GM12878 (cell line): ENCODE measurements at regions not wholly inside any gene's neighbourhood (a gene's known extent, or its start where the extent isn't known, plus 50 kb on each side); places are given as distances from the start of the nearest gene placed in this dataset.

Experiments
- ATAC-seq: fragments of 200-7000 bp; cut with Tn5 transposase; 3 replicates; pipeline ENCODE4 v1.9.1; 2020; ENCODE audit warnings: mild to moderate bottlenecking, moderate library complexity
- BruUV-seq: library from RNA; stranded (reverse); fragments of 400-500 nt; replicated peaks from 2 replicates; lab custom pipeline; 2021; lab: Mats Ljungman, UMichigan
- CTCF ChIA-PET: fragments of 300-600 bp; sonication (Branson Sonifier 250); formaldehyde crosslinking; extraction: SDS; loops from one replicate; lab custom pipeline; 2021; ENCODE audit warnings: inconsistent platforms; lab: Yijun Ruan, JAX
- POLR2A ChIA-PET: fragments of 350-600 bp; formaldehyde crosslinking; extraction: SDS; loops from one replicate; lab custom pipeline; 2021; ENCODE audit warnings: inconsistent platforms; lab: Charles Lee
- RAD21 ChIA-PET: fragments of 300-600 bp; sonication (Branson Sonifier 250); formaldehyde crosslinking; loops from one replicate; lab custom pipeline; 2023; ENCODE audit warnings: antibody characterized with exemption; ENCODE audit not compliant: unreplicated experiment; lab: Charles Lee
- SMC1A ChIA-PET: fragments of 300-600 bp; sonication (Branson Sonifier 250); formaldehyde crosslinking; loops from one replicate; lab custom pipeline; 2023; ENCODE audit not compliant: unreplicated experiment, uncharacterized antibody; lab: Charles Lee
- DNase-seq: peaks from one replicate; pipeline ENCODE4 v3.0.0-alpha.2; 2011; ENCODE audit warnings: low read depth, low spot score
- FAIRE-seq: peaks from 3 replicates; lab custom pipeline; 2011; peaks lifted over from hg19 to GRCh38; lab: Jason Lieb, UNC
- H2AFZ ChIP-seq: 2 replicates; pipeline ENCODE4 v1.6.0; 2011; ENCODE audit warnings: low read depth, low read length, control low read depth; ENCODE audit not compliant: control insufficient read depth
- H3K27ac ChIP-seq: 2 replicates; pipeline ENCODE4 v1.5.1; 2011; ENCODE audit warnings: control low read depth; ENCODE audit not compliant: control insufficient read depth, insufficient read depth
- H3K27me3 ChIP-seq, 2 experiments: replicated peaks in 1 of 2; 2 replicates each; pipeline versions ENCODE4 v1.6.0 to v1.6.1; 2011; ENCODE audit warnings: low read length in 1 of 2; ENCODE audit not compliant: control insufficient read depth in 2 of 2, insufficient read depth in 2 of 2
- H3K36me3 ChIP-seq, 2 experiments: 2 replicates each; pipeline ENCODE4 v1.5.1; 2011; ENCODE audit warnings: low read length in 1 of 2; ENCODE audit not compliant: control insufficient read depth in 2 of 2, insufficient read depth in 2 of 2
- H3K4me1 ChIP-seq: 2 replicates; pipeline ENCODE4 v1.6.1; 2011; ENCODE audit warnings: mild to moderate bottlenecking, low read length, moderate library complexity, mixed read lengths; ENCODE audit not compliant: control insufficient read depth, insufficient read depth
- H3K4me2 ChIP-seq: 2 replicates; pipeline ENCODE4 v1.6.0; 2011; ENCODE audit warnings: control low read depth; ENCODE audit not compliant: control insufficient read depth, insufficient read depth
- H3K4me3 ChIP-seq: fragments of 200-600 bp; sonication (generic); 2 replicates; pipeline ENCODE4 v1.5.1; 2016
- H3K79me2 ChIP-seq: 2 replicates; pipeline ENCODE4 v1.6.0; 2011; ENCODE audit warnings: low read length; ENCODE audit not compliant: control insufficient read depth, insufficient read depth
- H3K9ac ChIP-seq: 2 replicates; pipeline ENCODE4 v1.8.0; 2011; ENCODE audit warnings: low read length, control low read depth, mixed read lengths; ENCODE audit not compliant: control insufficient read depth, insufficient read depth
- H3K9me3 ChIP-seq: replicated peaks from 3 replicates; pipeline ENCODE4 v1.5.1; 2011; ENCODE audit warnings: mild to moderate bottlenecking, low read length; ENCODE audit not compliant: control insufficient read depth, insufficient read depth
- H4K20me1 ChIP-seq: 2 replicates; pipeline ENCODE4 v1.6.0; 2011; ENCODE audit not compliant: control insufficient read depth, insufficient read depth
- CBFB ChIP-seq: IDR thresholded peaks from 2 replicates; pipeline ENCODE4 v1.6.1; 2016; ENCODE audit warnings: antibody characterized with exemption, low read depth
- CHD2 ChIP-seq: IDR thresholded peaks from 2 replicates; pipeline ENCODE4 v1.6.1; 2011; ENCODE audit warnings: low read depth, low read length, improper control_type of control experiment, borderline replicate concordance
- CREB1 ChIP-seq: IDR thresholded peaks from 2 replicates; pipeline ENCODE4 v1.6.1; 2012; ENCODE audit warnings: low read depth, mild to moderate bottlenecking, inconsistent platforms
- CREM ChIP-seq: IDR thresholded peaks from 2 replicates; pipeline ENCODE4 v1.6.1; 2014; ENCODE audit warnings: antibody characterized with exemption, low read depth
- ESRRA ChIP-seq: IDR thresholded peaks from 2 replicates; pipeline ENCODE4 v1.6.1; 2012; ENCODE audit warnings: mild to moderate bottlenecking, low read length, improper control_type of control experiment
- EZH2 ChIP-seq: IDR thresholded peaks from 2 replicates; pipeline ENCODE4 v1.6.1; 2012; ENCODE audit warnings: low read depth, mild to moderate bottlenecking, control low read depth, inconsistent platforms, low read length, borderline replicate concordance; ENCODE audit not compliant: control insufficient read depth
- HDAC2 ChIP-seq: fragments of 200-600 bp; sonication (generic); IDR thresholded peaks from 2 replicates; pipeline ENCODE4 v1.6.1; 2017
- MXI1 ChIP-seq: fragments of 150-350 bp; IDR thresholded peaks from 2 replicates; pipeline ENCODE4 v1.6.1; 2011; ENCODE audit warnings: low read depth, mild to moderate bottlenecking, inconsistent platforms, low read length, improper control_type of control experiment
- PAX5 ChIP-seq: IDR thresholded peaks from 2 replicates; pipeline ENCODE4 v1.6.1; 2011; ENCODE audit warnings: low read depth, low read length, borderline replicate concordance
- RFX5 ChIP-seq: IDR thresholded peaks from 2 replicates; pipeline ENCODE4 v1.6.1; 2011; ENCODE audit warnings: low read depth, low read length, improper control_type of control experiment
- SMAD1 ChIP-seq: fragments of 450-650 bp; IDR thresholded peaks from 2 replicates; pipeline ENCODE4 v1.6.1; 2018; ENCODE audit warnings: mild to moderate bottlenecking, low read depth; ENCODE audit not compliant: partially characterized antibody
- SMAD5 ChIP-seq: IDR thresholded peaks from 2 replicates; pipeline ENCODE4 v1.6.1; 2016; ENCODE audit warnings: antibody characterized with exemption, low read depth
- SP1 ChIP-seq: IDR thresholded peaks from one replicate; pipeline ENCODE4 v1.6.1; 2011; ENCODE audit warnings: low read depth, low read length
- STAT1 ChIP-seq: fragments of 450-650 bp; conservative IDR thresholded peaks from 2 replicates; pipeline ENCODE4 v1.6.1; 2014; ENCODE audit warnings: antibody characterized with exemption, mild to moderate bottlenecking
- TAF1 ChIP-seq: IDR thresholded peaks from 2 replicates; pipeline ENCODE4 v1.6.1; 2011; ENCODE audit warnings: mild to moderate bottlenecking, low read depth, low read length, borderline replicate concordance
- WGBS: methylation state at CpG from one replicate; pipeline ENCODE4 v1.1.6; 2016; ENCODE audit warnings: low lambda C conversion rate; ENCODE audit not compliant: insufficient replicate concordance, insufficient coverage; ENCODE audit errors: missing lambda C conversion rate; 5-methylcytosine and 5-hydroxymethylcytosine counted together
- in situ Hi-C: fragments of 300-500 bp; cut with MboI; formaldehyde crosslinking; loops from 9 replicates; pipeline ENCODE4 v1.14.3; 2018; ENCODE audit warnings: mixed read lengths
- intact Hi-C: fragments of 100-400 bp; cut with micrococcal nuclease; formaldehyde crosslinking; loops from one replicate; pipeline ENCODE4 v1.14.2; 2022; ENCODE audit not compliant: unreplicated experiment
- TF ChIP-seq, protein P1 (sequence below): fragments of 150-350 bp; IDR thresholded peaks from 2 replicates; pipeline ENCODE4 v1.6.1; 2016; ENCODE audit warnings: low read depth, low read length
- TF ChIP-seq, protein P2 (sequence below): IDR thresholded peaks from 2 replicates; pipeline ENCODE4 v1.6.1; 2011; ENCODE audit warnings: low read depth, low read length, improper control_type of control experiment, borderline replicate concordance

DNA sequence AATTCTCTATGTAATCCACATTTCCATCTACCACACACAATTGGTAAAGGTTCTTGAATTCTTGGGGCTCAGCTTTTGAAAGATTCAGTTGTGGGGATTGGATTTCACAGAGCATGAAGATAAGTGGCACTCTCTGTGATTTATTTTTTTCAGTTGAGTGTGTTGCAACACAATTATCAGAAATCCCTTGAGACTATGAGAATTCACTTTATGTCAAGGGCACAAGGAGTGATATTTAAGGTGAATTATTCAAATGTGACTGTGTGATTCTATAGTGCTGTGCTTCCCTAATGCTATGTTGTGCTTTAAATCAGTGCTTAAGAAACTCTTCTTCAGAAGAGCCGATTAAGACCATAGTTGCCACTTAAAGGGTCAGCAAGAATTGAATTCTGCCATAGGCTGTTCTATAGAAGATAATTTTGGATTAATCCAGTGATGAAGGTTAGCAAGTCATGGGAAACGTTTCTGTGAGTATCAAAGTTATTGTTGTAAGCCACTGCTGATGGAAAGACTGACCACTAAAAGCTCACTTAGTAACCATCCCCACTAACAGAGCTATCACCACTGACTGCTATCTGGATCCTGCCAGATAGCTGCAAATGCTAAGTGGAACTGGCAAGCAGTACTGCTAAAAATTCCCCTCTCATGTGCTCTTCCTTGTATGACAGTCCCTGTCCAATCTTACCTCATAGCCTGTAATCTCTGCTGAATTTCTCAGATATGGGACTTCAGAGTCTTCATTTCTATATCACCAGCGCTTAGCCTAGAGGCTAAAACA is 134.0 kb upstream of the SEMA3D start:
- ChIA-PET POLR2A (no interaction called here), SMC1A (no interaction called here), RAD21 (no interaction called here), CTCF (no interaction called here)
- TF ChIP-seq SP1 (no peak), CBFB (no peak), CREM (no peak), STAT1 (no peak), RFX5 (no peak), MXI1 (no peak), EZH2 (no peak), SMAD1 (no peak), TAF1 (no peak), CHD2 (no peak), SMAD5 (no peak), PAX5 (no peak), HDAC2 (no peak), CREB1 (no peak), ESRRA (no peak)
- TF ChIP-seq, protein P1, sequence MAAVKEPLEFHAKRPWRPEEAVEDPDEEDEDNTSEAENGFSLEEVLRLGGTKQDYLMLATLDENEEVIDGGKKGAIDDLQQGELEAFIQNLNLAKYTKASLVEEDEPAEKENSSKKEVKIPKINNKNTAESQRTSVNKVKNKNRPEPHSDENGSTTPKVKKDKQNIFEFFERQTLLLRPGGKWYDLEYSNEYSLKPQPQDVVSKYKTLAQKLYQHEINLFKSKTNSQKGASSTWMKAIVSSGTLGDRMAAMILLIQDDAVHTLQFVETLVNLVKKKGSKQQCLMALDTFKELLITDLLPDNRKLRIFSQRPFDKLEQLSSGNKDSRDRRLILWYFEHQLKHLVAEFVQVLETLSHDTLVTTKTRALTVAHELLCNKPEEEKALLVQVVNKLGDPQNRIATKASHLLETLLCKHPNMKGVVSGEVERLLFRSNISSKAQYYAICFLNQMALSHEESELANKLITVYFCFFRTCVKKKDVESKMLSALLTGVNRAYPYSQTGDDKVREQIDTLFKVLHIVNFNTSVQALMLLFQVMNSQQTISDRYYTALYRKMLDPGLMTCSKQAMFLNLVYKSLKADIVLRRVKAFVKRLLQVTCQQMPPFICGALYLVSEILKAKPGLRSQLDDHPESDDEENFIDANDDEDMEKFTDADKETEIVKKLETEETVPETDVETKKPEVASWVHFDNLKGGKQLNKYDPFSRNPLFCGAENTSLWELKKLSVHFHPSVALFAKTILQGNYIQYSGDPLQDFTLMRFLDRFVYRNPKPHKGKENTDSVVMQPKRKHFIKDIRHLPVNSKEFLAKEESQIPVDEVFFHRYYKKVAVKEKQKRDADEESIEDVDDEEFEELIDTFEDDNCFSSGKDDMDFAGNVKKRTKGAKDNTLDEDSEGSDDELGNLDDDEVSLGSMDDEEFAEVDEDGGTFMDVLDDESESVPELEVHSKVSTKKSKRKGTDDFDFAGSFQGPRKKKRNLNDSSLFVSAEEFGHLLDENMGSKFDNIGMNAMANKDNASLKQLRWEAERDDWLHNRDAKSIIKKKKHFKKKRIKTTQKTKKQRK, result no peak
- TF ChIP-seq, protein P2, sequence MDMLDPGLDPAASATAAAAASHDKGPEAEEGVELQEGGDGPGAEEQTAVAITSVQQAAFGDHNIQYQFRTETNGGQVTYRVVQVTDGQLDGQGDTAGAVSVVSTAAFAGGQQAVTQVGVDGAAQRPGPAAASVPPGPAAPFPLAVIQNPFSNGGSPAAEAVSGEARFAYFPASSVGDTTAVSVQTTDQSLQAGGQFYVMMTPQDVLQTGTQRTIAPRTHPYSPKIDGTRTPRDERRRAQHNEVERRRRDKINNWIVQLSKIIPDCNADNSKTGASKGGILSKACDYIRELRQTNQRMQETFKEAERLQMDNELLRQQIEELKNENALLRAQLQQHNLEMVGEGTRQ, result no peak
- Histone ChIP-seq H3K36me3 (no peaks in the 10 kb centered on the region), H3K27ac (no peak overlapping the region), H3K4me3 (no peak overlapping the region), H3K9me3 (no peaks in the 10 kb centered on the region), H3K27me3 (no peaks in the 10 kb centered on the region; a peak in 1 of 4 replicates), H3K79me2 (no peaks in the 10 kb centered on the region), H3K4me1 (no peaks in the 10 kb centered on the region), H3K9ac (no peak overlapping the region), H3K4me2 (no peak overlapping the region), H4K20me1 (no peaks in the 10 kb centered on the region), H2AFZ (no peak overlapping the region)
- intact Hi-C loops, result no loop called here
- no peak for DNase-seq
- FAIRE-seq, result no peak
- ATAC-seq, result no peak
- in situ Hi-C loops, result no loop called here
- WGBS, result 0% methylated on average over 3 of the region's 3 CpGs
- no TSS peak for BruUV-seq
